ENCODE measurements at regions not wholly inside any gene's neighbourhood (a gene's known extent, or its start where the extent isn't known, plus 50 kb on each side); places are given as distances from the start of the nearest gene placed in this dataset.

DNA sequence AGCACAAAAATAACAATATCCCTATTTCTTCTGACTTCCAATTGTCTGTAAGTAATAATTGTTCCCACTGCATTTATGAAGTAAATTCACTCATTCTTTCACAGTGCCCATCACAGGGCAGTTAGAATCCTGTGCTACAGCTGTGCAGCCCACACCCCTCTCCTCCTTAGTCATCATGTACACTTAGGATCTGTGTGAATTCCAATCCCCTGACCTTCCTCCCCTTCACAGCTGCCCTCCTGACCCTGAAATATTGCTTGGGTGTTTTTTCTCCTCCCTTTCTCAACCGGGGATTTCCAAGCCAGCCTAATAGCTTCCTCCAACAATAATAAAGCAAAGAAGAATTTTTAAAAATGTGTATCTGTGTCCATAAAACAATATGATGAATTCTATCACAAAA is 91.5 kb upstream of the BEND6 start:
- H3K27ac ChIP-seq = no peak overlapping the region

DNA sequence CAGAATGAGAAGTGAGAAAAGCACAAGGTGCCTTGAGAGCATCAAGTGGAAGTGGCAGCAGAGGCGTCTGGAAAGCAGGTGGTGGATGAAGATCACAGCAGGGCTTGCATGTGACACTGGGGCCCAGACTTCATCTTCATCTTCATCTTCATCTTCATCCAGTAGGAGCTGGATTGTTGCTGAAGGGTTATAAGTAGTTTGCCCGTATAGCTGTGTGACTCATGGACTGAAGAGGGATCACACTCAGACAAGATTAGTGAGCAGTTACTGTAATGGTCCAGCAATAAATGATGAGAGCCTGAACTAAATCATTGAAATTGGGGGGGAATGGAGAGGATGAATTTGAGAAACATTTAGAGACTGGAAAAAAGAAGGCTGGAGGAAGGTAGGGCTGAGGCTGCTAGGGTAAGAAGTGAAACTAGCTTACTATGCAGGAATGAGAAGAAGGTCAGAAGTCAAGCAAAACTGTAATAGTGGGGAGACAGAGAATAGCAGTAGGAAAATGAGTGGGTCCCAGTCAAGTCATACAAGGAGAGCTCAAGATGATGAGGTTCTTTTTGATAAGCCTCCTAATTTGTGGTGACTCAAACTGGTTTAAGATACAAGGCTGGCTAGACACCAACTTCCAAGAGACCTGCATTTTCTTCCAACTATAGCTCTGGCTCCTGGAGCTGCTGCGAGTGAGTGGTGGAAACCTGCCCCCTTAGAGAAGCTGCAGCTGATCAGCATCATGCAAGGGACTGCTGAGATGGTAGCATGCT is 92.3 kb upstream of the BEND6 start:
- H3K27ac ChIP-seq = no peak overlapping the region

More for the DNA sequence above, 91.5 kb upstream of the BEND6 start:
- TF ChIP-seq, protein P1, sequence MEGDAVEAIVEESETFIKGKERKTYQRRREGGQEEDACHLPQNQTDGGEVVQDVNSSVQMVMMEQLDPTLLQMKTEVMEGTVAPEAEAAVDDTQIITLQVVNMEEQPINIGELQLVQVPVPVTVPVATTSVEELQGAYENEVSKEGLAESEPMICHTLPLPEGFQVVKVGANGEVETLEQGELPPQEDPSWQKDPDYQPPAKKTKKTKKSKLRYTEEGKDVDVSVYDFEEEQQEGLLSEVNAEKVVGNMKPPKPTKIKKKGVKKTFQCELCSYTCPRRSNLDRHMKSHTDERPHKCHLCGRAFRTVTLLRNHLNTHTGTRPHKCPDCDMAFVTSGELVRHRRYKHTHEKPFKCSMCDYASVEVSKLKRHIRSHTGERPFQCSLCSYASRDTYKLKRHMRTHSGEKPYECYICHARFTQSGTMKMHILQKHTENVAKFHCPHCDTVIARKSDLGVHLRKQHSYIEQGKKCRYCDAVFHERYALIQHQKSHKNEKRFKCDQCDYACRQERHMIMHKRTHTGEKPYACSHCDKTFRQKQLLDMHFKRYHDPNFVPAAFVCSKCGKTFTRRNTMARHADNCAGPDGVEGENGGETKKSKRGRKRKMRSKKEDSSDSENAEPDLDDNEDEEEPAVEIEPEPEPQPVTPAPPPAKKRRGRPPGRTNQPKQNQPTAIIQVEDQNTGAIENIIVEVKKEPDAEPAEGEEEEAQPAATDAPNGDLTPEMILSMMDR (conservative IDR thresholded peaks at IDR 0.05) = no peak
- TF ChIP-seq ZFX (IDR thresholded peaks at IDR 0.05) = no peak

DNA sequence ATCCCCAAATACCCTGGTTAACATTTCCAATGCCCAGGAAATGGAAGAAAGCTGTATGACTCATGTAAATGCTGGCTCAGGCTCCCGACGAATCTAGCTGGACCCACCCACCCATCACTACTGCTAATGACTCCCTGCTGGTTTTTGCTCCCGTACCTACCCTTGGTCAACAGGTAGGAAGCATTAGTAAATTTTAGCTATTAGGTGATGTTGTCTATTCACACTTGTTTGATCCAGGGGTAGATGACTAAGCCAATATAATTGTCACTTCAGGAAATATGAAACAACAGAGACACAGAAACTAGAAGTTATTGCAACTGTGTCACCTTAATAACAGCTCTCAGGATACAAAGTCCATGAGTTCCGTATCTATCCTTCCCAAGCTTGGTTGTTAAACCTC is 94.4 kb upstream of the BEND6 start:
- H3K27ac ChIP-seq = no peak overlapping the region
- TF ChIP-seq ZFX (IDR thresholded peaks at IDR 0.05) = no peak
- TF ChIP-seq, protein P1 (conservative IDR thresholded peaks at IDR 0.05) = no peak

More for the DNA sequence above, 92.3 kb upstream of the BEND6 start:
- no peak for TF ChIP-seq ZFX (IDR thresholded peaks at IDR 0.05)
- TF ChIP-seq, protein P1 (conservative IDR thresholded peaks at IDR 0.05) = no peak

DNA sequence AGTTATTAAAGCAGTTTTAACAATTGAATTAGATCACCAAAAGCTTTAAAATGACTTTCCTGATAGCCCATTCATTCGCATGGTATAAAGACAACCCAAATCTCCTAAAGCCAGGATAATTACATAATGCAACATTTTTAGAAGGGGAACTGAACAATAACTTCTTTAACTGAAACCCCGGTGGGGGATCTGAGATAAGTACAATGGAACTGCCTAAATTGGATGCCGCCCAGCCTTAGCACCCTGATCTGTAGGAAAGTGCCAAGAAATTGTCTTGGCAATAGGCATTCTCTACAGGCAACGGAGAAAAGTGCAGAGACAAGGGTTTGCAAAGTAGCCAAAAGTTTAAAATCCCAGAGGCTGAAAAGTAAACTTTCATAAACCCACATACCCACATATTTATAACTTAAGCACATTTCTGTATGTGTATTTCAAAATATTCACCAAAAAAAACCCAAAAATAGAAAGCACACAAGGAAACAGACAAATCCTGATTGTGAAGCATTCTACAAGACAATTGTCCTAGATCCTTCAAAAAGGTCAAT is 98.8 kb upstream of the BEND6 start:
- H3K27ac ChIP-seq = no peak overlapping the region
- no peak for TF ChIP-seq ZFX (IDR thresholded peaks at IDR 0.05)
- TF ChIP-seq, protein P1 (conservative IDR thresholded peaks at IDR 0.05) = no peak

DNA sequence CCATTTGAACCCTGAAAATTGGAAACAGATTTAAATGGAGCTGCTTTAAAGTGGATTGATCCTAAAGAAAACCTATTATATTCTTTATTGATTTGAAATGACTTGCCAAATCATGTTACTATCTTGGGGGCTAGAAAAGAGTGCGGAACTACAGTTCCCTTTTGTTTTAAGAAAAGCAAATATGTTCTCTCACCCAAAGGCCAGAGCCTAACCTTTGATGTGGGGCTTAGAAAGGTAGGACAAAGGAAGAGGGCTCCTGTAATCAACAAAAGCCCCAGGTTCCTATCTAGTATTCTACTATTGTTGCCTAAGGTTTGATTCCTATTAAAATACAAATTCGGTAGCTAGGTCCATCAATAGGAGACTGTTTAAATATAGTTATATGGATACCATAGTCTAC is 100.8 kb upstream of the BEND6 start:
- H3K27ac ChIP-seq = no peak overlapping the region
- TF ChIP-seq ZFX (IDR thresholded peaks at IDR 0.05) = no peak

DNA sequence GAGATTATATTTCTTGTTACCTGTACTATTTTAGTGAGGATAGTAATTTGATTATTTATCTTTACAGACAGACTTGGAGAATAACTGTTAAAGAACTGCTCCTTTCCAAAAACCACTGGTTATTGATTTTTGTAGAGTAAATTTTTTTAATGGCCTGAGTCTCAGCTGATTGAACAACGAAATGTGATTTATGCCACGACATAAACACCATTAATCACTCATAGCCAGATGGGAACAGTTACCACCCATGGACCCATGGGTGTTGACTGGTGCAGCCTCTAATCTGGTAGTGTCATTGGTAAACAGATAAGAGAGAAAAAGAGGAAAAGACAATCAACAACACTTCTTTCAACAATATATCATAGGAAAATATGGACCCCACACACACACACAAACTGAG is 101.4 kb upstream of the BEND6 start:
- TF ChIP-seq, protein P1 (conservative IDR thresholded peaks at IDR 0.05) = no peak
- no peak for TF ChIP-seq ZFX (IDR thresholded peaks at IDR 0.05)
- H3K27ac ChIP-seq = no peak overlapping the region

DNA sequence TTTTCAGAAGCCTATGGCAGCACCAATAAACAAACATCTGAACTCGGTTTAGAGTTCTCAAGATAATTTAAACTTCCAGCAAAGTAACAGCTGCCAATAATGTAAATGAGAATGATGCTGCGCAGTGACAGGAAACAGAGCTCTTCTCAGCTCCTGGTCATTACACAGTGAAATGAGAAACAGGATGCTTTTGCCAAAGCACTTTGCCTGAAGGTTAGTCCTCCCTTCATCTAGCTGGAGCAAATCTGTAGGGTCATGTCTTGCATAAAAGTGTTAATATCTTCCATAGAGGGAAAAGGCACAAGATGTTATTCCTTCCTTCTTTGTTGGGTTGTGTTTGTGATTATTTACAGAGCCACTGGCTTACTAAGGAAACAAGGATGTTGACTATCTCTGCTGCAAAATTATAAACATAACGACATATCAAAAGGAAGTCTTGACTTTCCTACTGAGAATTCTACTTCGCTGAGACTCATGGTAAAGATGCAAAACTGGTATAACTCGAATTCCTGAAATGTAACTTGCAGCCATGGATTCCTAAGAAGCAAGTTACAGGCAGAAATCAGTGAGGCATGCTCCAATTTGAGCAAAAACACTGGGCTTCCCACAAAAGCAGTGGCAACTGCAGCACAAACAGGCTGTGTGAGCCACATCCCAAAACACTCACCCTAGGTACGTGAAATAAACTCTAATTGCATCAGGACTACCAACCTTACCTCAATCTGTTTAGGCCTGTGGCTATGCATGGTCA is 102.5 kb upstream of the BEND6 start:
- TF ChIP-seq, protein P1 (conservative IDR thresholded peaks at IDR 0.05) = no peak

More for the DNA sequence above, 102.5 kb upstream of the BEND6 start:
- H3K27ac ChIP-seq = no peak overlapping the region
